ENCODE measurements at regions not wholly inside any gene's neighbourhood (a gene's known extent, or its start where the extent isn't known, plus 50 kb on each side); places are given as distances from the start of the nearest gene placed in this dataset.

DNA sequence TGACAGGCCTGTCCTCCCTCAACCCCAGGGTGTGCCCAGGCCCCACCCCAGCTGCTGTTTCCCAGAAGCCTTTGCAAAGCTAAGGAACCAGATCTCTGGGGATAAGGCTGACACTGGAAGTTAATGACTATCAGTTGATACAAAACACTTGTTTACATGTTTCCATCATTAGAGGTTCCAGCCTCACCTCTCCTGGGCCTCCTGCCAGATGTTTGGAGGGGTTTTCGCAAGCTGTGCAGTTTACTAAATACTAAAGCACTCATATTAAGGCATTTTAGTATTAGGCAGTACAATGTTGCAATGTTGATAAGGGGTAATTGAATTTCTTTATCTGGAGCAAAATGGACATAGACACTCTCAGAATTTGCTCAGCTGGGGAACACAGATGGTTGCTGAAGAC is 218.7 kb downstream of the INSC start:
- Histone ChIP-seq H4K20me1 (ENCODE audit: insufficient read depth, low read length) (no peaks in the 10 kb centered on the region), H3K27me3 (ENCODE audit: low read depth, low read length) (peaks cover 12% of the 10 kb centered on the region; the same call in 1 of the 2 replicates), H3K4me3 (ENCODE audit: low read length) (no peak overlapping the region), H2AFZ (ENCODE audit: low read depth, low read length) (no peak overlapping the region), H3K79me2 (ENCODE audit: low read length) (no peaks in the 10 kb centered on the region), H3K36me3 (replicated peaks; ENCODE audit: low read depth, low read length) (no peaks in the 10 kb centered on the region), H3K9me3 (ENCODE audit: insufficient read depth, low read length) (no peaks in the 10 kb centered on the region), H3K27ac (ENCODE audit: low read length) (no peak overlapping the region), H3K4me2 (ENCODE audit: low read length) (no peak overlapping the region), H3K4me1 (ENCODE audit: low read length) (no peaks in the 10 kb centered on the region), H3K9ac (ENCODE audit: low read length) (no peak overlapping the region)
- TF ChIP-seq EZH2phosphoT487 (IDR thresholded peaks at IDR 0.05; ENCODE audit: low read depth), result no peak
- TF ChIP-seq, protein P1, sequence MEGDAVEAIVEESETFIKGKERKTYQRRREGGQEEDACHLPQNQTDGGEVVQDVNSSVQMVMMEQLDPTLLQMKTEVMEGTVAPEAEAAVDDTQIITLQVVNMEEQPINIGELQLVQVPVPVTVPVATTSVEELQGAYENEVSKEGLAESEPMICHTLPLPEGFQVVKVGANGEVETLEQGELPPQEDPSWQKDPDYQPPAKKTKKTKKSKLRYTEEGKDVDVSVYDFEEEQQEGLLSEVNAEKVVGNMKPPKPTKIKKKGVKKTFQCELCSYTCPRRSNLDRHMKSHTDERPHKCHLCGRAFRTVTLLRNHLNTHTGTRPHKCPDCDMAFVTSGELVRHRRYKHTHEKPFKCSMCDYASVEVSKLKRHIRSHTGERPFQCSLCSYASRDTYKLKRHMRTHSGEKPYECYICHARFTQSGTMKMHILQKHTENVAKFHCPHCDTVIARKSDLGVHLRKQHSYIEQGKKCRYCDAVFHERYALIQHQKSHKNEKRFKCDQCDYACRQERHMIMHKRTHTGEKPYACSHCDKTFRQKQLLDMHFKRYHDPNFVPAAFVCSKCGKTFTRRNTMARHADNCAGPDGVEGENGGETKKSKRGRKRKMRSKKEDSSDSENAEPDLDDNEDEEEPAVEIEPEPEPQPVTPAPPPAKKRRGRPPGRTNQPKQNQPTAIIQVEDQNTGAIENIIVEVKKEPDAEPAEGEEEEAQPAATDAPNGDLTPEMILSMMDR (IDR thresholded peaks at IDR 0.05; ENCODE audit: low read depth, low read length), result no peak

DNA sequence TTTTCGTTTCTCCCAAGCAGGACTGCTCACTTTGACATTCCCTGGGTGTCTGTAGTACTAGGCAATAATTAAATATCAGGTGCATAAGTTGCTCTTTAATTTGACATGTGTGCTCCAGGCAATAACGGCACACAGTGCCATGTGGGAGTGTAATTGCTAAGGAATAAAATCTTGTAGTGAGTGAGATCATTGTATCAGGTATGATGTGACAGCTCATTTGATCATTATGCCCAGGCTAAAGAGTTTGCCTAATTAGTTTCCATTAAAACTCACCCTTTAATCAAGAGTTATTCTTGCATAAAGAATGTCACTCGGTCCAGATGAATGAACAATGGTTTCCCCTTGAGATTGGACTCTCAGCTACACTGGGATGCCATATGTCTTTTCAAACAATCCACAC is 220.0 kb downstream of the INSC start:
- Histone ChIP-seq H3K27me3 (ENCODE audit: low read depth, low read length) (peaks cover 19% of the 10 kb centered on the region; the same call in 1 of the 2 replicates), H3K79me2 (ENCODE audit: low read length) (no peaks in the 10 kb centered on the region), H3K4me1 (ENCODE audit: low read length) (no peaks in the 10 kb centered on the region), H3K4me2 (ENCODE audit: low read length) (no peak overlapping the region), H3K27ac (ENCODE audit: low read length) (no peak overlapping the region), H4K20me1 (ENCODE audit: insufficient read depth, low read length) (no peaks in the 10 kb centered on the region), H3K9me3 (ENCODE audit: insufficient read depth, low read length) (no peaks in the 10 kb centered on the region), H3K36me3 (replicated peaks; ENCODE audit: low read depth, low read length) (no peaks in the 10 kb centered on the region), H2AFZ (ENCODE audit: low read depth, low read length) (no peak overlapping the region), H3K4me3 (ENCODE audit: low read length) (no peak overlapping the region), H3K9ac (ENCODE audit: low read length) (no peak overlapping the region)
- TF ChIP-seq, protein P1 (IDR thresholded peaks at IDR 0.05; ENCODE audit: low read depth, low read length), result no peak
- no peak for TF ChIP-seq EZH2phosphoT487 (IDR thresholded peaks at IDR 0.05; ENCODE audit: low read depth)

DNA sequence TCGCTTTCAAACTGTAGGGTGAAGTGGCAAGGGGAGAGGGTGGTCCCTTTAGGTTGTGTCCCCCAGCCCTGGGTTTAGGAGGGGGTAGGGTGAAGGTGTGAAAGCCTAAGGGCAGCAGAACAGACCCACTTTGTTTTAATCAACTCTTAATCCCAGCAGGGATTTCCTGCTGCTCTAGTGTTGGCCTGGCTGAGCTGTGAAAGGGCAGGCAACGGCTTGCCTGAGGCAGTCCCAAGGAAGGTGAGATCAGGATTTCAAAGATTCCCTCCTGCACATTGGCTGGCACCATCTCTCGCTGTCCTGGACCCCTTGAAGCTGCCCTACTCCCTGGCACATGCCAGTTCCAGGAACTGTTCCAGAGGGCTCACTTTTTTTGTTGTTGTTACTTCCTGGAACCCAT is 221.3 kb downstream of the INSC start:
- H3K4me3 ChIP-seq (ENCODE audit: low read length), result no peak overlapping the region
- H3K27me3 ChIP-seq (ENCODE audit: low read depth, low read length), result peaks cover 16% of the 10 kb centered on the region; the same call in 1 of the 2 replicates
- H2AFZ ChIP-seq (ENCODE audit: low read depth, low read length), result no peak overlapping the region
- H4K20me1 ChIP-seq (ENCODE audit: insufficient read depth, low read length), result no peaks in the 10 kb centered on the region
- H3K9me3 ChIP-seq (ENCODE audit: insufficient read depth, low read length), result no peaks in the 10 kb centered on the region
- no peak overlapping the region for H3K9ac ChIP-seq (ENCODE audit: low read length)
- H3K36me3 ChIP-seq (replicated peaks; ENCODE audit: low read depth, low read length), result no peaks in the 10 kb centered on the region
- H3K4me2 ChIP-seq (ENCODE audit: low read length), result no peak overlapping the region
- H3K4me1 ChIP-seq (ENCODE audit: low read length), result no peaks in the 10 kb centered on the region
- no peaks in the 10 kb centered on the region for H3K79me2 ChIP-seq (ENCODE audit: low read length)
- TF ChIP-seq, protein P1 (IDR thresholded peaks at IDR 0.05; ENCODE audit: low read depth, low read length), result no peak
- no peak for TF ChIP-seq EZH2phosphoT487 (IDR thresholded peaks at IDR 0.05; ENCODE audit: low read depth)
- no peak overlapping the region for H3K27ac ChIP-seq (ENCODE audit: low read length)

DNA sequence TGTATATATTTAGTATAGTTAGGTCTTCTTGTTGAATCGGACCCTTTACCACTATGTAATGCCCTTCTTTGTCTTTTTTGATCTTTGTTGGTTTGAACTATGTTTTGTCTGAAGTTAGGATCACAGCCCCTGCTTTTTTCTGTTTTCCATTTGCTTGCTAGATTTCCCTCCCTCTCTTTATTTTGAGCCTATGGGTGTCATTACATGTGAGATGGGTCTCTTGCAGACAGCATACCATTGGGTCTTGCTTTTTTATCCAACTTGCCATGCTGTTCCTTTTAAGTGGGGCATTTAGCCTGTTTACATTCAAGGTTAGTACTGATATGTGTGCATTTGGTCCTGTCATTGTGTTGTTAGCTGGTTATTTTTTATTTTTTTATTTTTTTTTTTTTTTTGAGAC is 224.6 kb downstream of the INSC start:
- H2AFZ ChIP-seq (ENCODE audit: low read depth, low read length), result no peak overlapping the region
- no peak overlapping the region for H3K4me2 ChIP-seq (ENCODE audit: low read length)
- no peak overlapping the region for H3K4me3 ChIP-seq (ENCODE audit: low read length)
- peaks cover 21% of the 10 kb centered on the region; the same call in 1 of the 2 replicates for H3K27me3 ChIP-seq (ENCODE audit: low read depth, low read length)
- no peak overlapping the region for H3K27ac ChIP-seq (ENCODE audit: low read length)
- H3K79me2 ChIP-seq (ENCODE audit: low read length), result no peaks in the 10 kb centered on the region
- no peaks in the 10 kb centered on the region for H3K4me1 ChIP-seq (ENCODE audit: low read length)
- H4K20me1 ChIP-seq (ENCODE audit: insufficient read depth, low read length), result no peaks in the 10 kb centered on the region
- H3K9ac ChIP-seq (ENCODE audit: low read length), result no peak overlapping the region
- TF ChIP-seq EZH2phosphoT487 (IDR thresholded peaks at IDR 0.05; ENCODE audit: low read depth), result no peak
- TF ChIP-seq, protein P1 (IDR thresholded peaks at IDR 0.05; ENCODE audit: low read depth, low read length), result no peak
- H3K36me3 ChIP-seq (replicated peaks; ENCODE audit: low read depth, low read length), result no peaks in the 10 kb centered on the region
- no peaks in the 10 kb centered on the region for H3K9me3 ChIP-seq (ENCODE audit: insufficient read depth, low read length)
